HG03354 (cell line): ENCODE measurements at regions not wholly inside any gene's neighbourhood (a gene's known extent, or its start where the extent isn't known, plus 50 kb on each side); places are given as distances from the start of the nearest gene placed in this dataset.
A peak's percentile ranks its signal among the peaks of the same experiment; 100 is the strongest.
"Not testable (repeated sequence)": the region's sequence is repeated elsewhere in the genome, so short reads cannot be mapped to it uniquely, and the experiment has no call there.

Experiments used
- ATAC-seq: cut with Tn5 transposase; IDR thresholded peaks from one replicate; pipeline ENCODE4 v1.9.1; 2021; ENCODE audit warnings: mild to moderate bottlenecking; ENCODE audit not compliant: unreplicated experiment, poor library complexity, severe bottlenecking

DNA sequence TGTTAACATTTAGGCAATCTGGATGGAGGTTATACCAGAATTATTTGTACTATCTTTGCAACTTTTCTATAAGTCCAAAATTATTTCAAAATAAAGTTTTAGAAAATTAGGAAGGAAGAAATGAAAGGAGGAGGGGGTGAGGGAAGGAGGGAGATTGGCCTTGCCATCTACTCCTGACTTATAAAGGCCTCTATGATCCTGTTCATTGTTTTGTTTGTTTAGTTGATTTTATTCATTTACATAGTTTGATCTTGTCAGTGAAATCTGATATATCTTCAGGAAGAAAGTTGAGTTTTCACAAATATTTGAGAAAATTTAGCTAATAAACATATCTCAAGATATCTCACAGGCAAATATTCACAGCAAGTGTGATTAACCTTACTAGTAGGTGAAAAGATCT, 189.3 kb upstream of the NOCT start:
- ATAC-seq: no peak

- no peak for ATAC-seq
These were observed 194.2 kb upstream of the NOCT start for GRCh38 chr4:138821331-138821730.

- no peak for ATAC-seq
These were observed 198.7 kb upstream of the NOCT start for GRCh38 chr4:138816875-138817274.

DNA sequence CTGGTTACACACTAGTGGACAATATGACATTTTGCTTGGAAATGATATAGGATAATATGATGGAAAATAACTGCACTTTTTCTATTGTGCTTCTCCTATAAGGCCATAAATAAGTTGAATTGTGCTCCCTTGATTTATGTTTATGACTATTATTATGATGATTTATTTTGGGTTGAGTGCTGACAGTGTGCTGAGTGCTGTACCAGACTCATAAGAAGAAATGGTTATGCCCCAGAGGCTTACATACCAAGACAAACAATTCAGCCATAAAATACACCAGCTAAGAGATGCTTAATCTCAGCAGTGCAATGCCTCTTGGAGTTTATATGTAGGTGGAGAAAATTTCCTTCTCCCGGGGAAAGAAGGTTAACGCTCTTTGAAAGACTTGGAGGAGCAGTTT, 199.8 kb upstream of the NOCT start:
- ATAC-seq: no peak

DNA sequence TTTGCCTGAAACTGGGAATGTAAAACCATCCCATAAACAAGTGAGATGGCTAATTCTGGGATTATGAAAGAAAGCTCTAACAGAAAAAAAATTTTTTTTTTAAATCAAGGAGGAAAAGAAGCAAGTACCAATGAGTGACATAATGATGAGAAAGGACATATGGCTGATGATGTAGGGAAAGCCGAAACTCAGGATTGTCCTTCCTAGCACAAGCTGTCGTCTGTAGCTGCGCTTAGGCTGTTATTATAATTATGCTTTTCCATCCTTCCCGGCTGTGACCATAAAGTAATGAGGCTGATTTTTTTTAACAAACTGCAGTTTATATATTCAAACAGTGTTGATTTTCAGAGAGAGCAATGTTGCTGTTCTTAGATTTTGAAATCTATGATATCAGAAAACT, 209.8 kb upstream of the NOCT start:
- ATAC-seq: no peak

- ATAC-seq: no peak
These were observed 210.9 kb upstream of the NOCT start for GRCh38 chr4:138804711-138805110.

GRCh38 chr4:138803051-138803450, 212.5 kb upstream of the NOCT start:
- no peak for ATAC-seq

- ATAC-seq: no peak
These were observed 213.1 kb upstream of the NOCT start for GRCh38 chr4:138802499-138802898.

- no peak for ATAC-seq
These were observed 215.2 kb upstream of the NOCT start for GRCh38 chr4:138800421-138800820.

- ATAC-seq: no peak
These were observed 217.2 kb upstream of the NOCT start for GRCh38 chr4:138798404-138798803.

- ATAC-seq: no peak
These were observed 217.9 kb upstream of the NOCT start for GRCh38 chr4:138797646-138798045.

GRCh38 chr4:138796761-138797160, 218.8 kb upstream of the NOCT start:
- no peak for ATAC-seq

- ATAC-seq: no peak
These were observed 224.8 kb upstream of the NOCT start for GRCh38 chr4:138790706-138791340.

DNA sequence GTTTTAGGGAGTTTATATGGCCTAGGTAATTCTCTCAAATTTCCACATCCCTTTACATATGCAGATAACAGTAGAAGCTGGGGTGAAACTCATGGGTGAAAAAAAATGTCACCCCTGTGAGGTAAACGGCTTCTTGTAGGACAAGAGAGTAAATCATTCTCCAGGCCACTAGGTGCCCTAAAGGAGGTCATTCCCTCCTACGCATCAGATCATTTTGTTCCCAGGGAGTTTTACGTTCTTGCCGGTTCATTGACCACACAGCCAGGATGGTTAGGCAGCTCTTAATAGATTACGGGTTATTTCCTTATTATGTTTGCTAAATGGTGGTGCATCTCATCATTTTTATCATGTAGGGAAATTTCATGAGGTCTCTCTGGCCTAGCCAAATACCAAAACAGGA, 225.8 kb upstream of the NOCT start:
- no peak for ATAC-seq

GRCh38 chr4:138788857-138789256, 226.7 kb upstream of the NOCT start:
- ATAC-seq: no peak

- no peak for ATAC-seq
These were observed 227.3 kb upstream of the NOCT start for GRCh38 chr4:138788267-138788790.

- not testable (repeated sequence) for ATAC-seq
These were observed 235.8 kb upstream of the NOCT start for GRCh38 chr4:138779761-138780160.

GRCh38 chr4:138775890-138776289, 239.7 kb upstream of the NOCT start:
- peak; percentile 70 for ATAC-seq

GRCh38 chr4:138775489-138775888, 240.1 kb upstream of the NOCT start:
- ATAC-seq: no peak

DNA sequence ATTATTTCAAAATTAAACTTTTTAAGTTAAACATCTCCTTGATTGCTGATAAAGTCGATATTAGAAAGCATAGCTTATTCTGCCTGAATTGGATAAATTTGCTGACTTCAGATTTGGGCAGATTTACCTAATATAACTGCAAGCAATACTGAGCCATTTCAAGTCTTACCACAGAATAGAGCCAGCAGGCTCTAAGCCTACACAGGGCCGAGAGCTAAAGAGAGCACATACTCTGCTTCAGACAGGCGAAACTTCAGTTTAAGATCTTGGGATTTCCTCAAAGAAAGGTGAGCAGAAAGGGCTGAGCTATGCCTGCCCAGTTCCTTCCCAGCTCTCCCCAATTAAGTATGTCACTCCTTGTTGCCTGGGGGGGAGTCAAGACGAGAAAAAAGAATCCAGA, 240.6 kb upstream of the NOCT start:
- no peak for ATAC-seq

GRCh38 chr4:138774125-138774524, 241.5 kb upstream of the NOCT start:
- not testable (repeated sequence) for ATAC-seq

GRCh38 chr4:138773321-138773720, 242.3 kb upstream of the NOCT start:
- ATAC-seq: no peak
